GM12891 (cell line): ENCODE measurements at regions not wholly inside any gene's neighbourhood (a gene's known extent, or its start where the extent isn't known, plus 50 kb on each side); places are given as distances from the start of the nearest gene placed in this dataset.

Experiments
- POLR2A ChIP-seq: IDR thresholded peaks from 2 replicates; pipeline ENCODE4 v1.6.1; 2011; ENCODE audit warnings: low read depth, low read length, control low read depth
- POLR2AphosphoS5 ChIP-seq: IDR thresholded peaks from 2 replicates; pipeline ENCODE4 v1.6.1; 2011; ENCODE audit warnings: low read depth, low read length, control low read depth

DNA sequence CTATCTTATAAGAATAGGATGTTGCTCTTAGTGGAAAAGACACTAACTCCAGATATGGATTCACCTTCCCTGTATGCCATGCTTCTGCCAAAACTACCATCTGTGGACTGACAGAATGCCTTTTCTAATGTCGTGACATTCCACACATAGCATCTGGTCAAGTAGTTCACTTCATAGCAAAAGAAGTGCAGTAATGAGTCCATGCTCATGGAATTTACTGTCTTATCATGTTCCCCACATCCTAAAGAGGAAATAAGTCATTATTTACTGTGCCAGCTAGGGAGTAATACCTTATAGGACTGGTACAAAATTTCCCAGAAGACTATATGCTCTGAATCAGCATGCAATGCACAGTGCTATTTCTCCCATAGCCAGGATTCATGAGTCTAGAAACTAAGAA is 562.4 kb downstream of the TLL1 start:
- TF ChIP-seq POLR2A (no peak), POLR2AphosphoS5 (no peak)
